22Rv1 (cell line): ENCODE measurements at regions not wholly inside any gene's neighbourhood (a gene's known extent, or its start where the extent isn't known, plus 50 kb on each side); places are given as distances from the start of the nearest gene placed in this dataset.

ENCODE experiments used
- H3K27ac ChIP-seq: fragments of 450-650 bp; 2 replicates; pipeline ENCODE4 v1.5.1; 2017
- CTCF ChIP-seq: fragments of 450-650 bp; IDR thresholded peaks from 2 replicates; pipeline ENCODE4 v1.5.1; 2017; ENCODE audit warnings: mild to moderate bottlenecking
- ZFX ChIP-seq: fragments of 450-650 bp; IDR thresholded peaks from 2 replicates; pipeline ENCODE4 v1.6.1; 2017; ENCODE audit warnings: antibody characterized with exemption, borderline replicate concordance

GRCh38 chr5:162323466-162323865, 255.9 kb downstream of the GABRG2 start:
- TF ChIP-seq CTCF (no peak), ZFX (no peak)
- H3K27ac ChIP-seq, result no peak overlapping the region

- TF ChIP-seq CTCF (no peak), ZFX (no peak)
Observed at GRCh38 chr5:162324328-162324727, 256.8 kb downstream of the GABRG2 start.

GRCh38 chr5:162325143-162325727, 257.7 kb downstream of the GABRG2 start:
- TF ChIP-seq ZFX, result no peak
- no peak for TF ChIP-seq CTCF

More at GRCh38 chr5:162324328-162324727, 256.8 kb downstream of the GABRG2 start:
- H3K27ac ChIP-seq, result no peak overlapping the region

DNA sequence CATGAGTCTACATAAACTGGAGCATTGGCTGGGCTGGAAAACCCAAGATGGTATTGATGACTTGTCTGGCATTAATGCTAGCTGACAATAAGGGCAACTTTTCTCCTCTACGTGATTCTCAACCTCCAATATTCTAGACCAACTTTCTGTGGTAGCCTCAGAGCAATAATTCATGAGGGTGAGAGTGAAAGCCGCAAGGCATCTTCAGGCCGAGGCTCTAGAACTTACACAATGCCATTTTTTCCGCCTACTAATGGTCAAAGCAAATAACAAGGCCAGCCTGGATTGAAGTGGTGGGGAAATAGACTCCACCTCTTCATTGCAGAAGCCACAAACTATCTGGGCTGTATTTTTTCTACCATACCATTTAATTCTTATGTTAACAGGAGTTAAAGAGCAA, 267.4 kb downstream of the GABRG2 start:
- no peak for TF ChIP-seq CTCF
- TF ChIP-seq ZFX, result no peak
- H3K27ac ChIP-seq, result no peak overlapping the region

More at GRCh38 chr5:162325143-162325727, 257.7 kb downstream of the GABRG2 start:
- H3K27ac ChIP-seq, result no peak overlapping the region

GRCh38 chr5:162360373-162360931, 292.9 kb downstream of the GABRG2 start:
- no peak for TF ChIP-seq ZFX
- TF ChIP-seq CTCF, result no peak
- no peak overlapping the region for H3K27ac ChIP-seq

DNA sequence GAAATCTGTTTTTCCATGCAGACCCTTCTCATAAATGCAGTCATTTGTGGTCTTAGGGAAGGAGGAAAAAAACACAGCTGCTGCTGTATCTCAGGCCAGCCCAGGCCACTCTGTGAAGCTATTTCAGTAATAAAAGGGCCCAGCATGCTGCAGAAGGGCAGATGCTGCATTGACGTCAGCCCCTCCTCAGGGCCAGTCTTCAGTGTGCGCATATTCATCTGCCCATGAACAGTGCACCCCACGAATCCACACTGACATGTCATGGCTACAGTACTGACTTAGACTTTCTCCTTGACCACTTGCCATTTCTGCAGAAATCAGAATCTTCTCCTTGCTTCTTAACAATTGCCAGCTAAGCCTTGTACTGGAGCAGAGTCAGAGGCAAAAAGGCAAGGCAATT, 304.7 kb downstream of the GABRG2 start:
- no peak for TF ChIP-seq ZFX
- TF ChIP-seq CTCF, result no peak
- no peak overlapping the region for H3K27ac ChIP-seq

- peak overlapping the region; percentile 50 for H3K27ac ChIP-seq
Observed at GRCh38 chr5:162377895-162378294, 310.3 kb downstream of the GABRG2 start.

More at GRCh38 chr5:162377895-162378294, 310.3 kb downstream of the GABRG2 start:
- TF ChIP-seq CTCF (no peak), ZFX (no peak)
